Posterior vena cava (tissue), 2 donors: ENCODE measurements at regions not wholly inside any gene's neighbourhood (a gene's known extent, or its start where the extent isn't known, plus 50 kb on each side); places are given as distances from the start of the nearest gene placed in this dataset.
"Not testable (repeated sequence)": the region's sequence is repeated elsewhere in the genome, so short reads cannot be mapped to it uniquely, and the experiment has no call there.

ENCODE experiments used
- DNase-seq: peaks from one replicate; pipeline ENCODE4 v3.0.0-alpha.2; 2020; ENCODE audit warnings: low spot score
- intact Hi-C, 2 donors: fragments of 100-400 bp; cut with DNase I; formaldehyde crosslinking; loops; one replicate each; pipeline versions ENCODE4 v1.14.1 to v1.14.2; 2022 to 2023
- donor health status: DM: yes; HTN: yes; CAD: no.
- donor health status: DM: yes; HTN: yes; CAD: no.

DNA sequence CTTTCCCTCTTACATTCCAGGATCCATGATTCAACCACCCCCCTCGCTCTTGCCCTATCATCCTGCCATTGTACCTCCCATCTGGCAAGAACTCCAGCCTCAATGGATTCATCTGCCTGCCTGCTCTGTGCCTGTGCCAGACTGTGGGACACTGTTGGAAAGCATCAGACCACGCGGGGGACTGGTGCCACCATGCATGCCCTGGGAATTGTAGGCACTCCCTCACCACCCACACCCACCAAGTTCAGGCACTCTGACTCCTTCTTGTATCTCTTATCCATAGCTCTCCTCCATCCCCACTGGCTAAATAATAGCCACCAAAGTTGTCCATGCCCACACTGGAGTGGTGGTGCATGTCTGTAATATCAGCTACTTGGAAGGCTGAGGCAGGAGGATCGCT lies 143.8 kb downstream of the TPRA1 start:
- peak; percentile 55 for DNase-seq
- intact Hi-C loops = no loop called here

DNA sequence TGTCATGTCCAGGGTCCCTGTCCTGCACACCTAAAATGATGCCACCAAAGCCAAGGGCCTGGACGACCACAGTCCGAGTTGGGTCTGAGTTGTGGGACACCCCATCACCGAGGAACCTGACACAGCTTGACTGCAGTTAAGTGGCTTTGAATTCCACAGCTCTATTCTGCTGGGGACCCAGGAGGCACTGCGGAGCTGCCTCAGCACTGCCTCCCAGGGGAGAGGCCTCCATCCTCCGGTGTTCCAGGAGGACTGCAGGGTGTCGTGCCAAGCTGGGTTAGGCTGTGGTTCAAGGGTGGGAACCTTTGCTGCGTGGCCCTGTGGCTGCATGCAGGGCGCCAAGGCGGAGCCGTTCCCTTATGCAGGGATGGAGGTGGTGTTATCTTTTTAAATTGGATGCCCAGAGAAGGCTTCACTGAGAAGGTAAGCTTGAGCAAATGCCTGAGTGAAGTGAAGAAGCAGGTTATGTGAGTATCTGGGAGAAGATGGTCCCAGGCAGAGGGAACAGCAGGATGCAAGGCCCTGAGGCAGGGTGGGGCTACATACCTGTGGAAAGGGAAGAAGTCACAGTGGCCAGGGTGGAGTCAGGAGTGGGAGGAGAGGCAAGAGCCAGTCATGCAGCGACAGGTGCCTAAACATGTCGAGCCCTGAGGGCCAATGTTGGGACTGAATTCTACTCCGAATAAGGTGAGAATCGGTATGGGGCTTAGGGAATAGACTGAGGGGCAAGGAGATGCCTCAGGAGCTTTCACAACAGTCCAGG lies 144.8 kb downstream of the TPRA1 start:
- intact Hi-C loops = no loop called here
- DNase-seq = peak; percentile 45

DNA sequence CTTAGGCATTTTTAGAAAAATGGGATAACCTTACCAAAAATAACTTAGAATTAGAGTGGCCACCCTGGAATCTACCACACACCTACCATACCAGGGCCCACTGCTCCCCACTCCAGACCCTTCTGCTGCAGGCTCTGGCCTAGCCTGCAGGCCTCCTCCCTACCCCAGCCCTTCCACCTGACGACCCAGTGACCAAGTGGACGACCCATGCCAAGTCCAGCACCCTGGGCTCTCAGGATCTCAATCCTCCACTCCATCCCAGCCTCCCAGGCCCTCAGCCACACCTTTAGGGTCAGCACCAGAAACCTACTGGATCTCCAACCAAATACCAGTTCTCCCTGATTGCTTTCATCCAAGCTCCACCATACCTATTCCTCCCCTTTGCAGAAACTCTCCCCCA lies 145.8 kb downstream of the TPRA1 start:
- DNase-seq = peak; percentile 45
- intact Hi-C loops = no loop called here

DNA sequence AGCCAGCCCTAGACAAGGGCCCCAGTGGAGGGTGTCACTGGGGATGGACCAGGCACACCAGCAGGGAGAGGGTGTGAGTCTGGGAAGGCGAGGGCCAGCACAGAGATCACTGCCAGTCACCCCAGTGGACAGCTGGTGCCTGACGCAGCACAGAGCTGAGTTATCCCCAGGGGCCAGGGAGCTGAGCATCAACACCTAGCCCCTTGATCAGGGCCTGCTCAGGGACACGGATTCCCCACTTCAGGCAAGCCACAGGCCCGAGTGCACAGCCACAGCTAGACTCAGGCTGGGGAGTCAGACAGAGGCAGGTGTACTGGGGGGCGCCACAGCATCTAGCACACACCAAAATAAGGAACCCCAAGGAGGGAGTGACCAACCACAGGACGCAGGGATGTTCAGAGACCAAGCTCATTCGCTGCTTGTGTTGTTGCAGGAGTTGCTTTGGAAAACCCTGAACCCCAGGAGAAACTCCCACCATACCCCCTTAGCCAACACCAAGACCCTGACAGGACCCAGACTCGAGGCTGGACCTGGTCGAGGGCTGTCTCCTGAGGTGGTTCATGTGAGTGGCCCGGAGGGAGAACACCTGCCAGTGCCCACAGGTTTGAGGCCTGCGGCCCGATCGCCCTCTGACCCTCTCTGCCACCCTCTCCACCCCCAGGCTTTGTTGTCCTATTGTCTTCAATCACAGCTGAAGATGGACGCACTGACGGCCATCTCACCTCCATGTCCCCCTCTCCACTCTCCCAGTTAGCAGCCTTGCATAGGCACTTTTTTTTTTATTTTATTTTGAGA lies 146.8 kb downstream of the TPRA1 start:
- peak; percentile 36 for DNase-seq
- intact Hi-C loops = no loop called here

DNA sequence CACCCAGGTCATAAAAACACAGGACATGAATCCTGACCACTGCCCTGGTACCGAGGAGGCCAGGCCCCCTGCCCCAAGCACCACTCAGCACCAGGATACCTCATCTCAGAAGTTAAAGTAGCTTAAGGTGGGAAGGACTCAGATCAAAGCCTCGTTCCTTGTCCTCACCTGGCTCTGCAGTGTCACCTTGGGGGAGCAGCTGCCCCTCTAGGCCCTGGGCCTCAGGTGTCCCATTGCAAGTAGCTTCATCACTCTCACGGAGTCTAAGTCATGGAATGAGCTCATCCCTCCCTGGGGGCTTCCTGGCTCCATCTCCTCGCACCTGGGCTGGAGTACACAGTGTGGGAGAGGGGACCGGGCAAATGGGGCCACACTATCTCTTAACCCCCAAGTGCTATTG lies 148.0 kb downstream of the TPRA1 start:
- peak; percentile 56 for DNase-seq
- intact Hi-C loops = no loop called here

DNA sequence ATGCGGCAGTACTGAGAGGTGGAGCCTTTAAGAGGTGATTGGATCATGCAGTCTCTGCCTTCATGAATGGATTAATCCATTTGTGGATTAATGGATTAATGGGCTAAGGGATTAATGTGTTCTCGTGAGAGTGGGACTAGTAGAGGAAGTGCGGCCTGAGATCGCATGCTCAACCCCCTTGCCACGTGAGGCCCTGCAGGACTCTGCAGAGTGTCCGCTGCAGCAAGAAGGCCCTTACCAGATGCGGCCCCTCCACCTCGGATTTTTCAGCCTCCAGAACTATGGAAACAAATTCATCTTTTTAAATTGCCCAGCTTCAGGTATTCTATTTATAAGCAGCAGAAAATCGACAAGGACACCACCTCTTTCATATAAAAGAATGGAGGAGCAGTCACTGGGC lies 148.8 kb downstream of the TPRA1 start:
- DNase-seq = peak; percentile 43
- intact Hi-C loops = no loop called here

DNA sequence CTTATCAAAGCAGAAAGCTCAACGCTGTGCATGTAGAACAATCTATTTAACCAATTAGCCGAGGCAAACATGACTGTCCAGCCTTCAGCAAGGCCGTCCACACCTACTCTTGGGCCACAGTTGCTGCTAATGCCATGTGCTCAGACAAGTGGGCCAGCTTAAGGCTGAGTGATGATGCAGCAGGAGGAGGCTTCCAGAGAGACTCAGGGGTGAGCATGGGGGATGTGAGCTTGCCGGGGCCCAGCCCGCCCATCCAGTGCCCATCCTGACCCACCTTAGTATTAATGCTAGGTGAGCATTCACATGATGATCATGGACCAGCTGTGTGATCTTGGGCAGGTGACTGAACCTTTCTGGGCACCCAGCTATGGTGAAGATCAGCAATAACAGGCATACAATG lies 150.1 kb downstream of the TPRA1 start:
- intact Hi-C loops = no loop called here
- DNase-seq = no peak

DNA sequence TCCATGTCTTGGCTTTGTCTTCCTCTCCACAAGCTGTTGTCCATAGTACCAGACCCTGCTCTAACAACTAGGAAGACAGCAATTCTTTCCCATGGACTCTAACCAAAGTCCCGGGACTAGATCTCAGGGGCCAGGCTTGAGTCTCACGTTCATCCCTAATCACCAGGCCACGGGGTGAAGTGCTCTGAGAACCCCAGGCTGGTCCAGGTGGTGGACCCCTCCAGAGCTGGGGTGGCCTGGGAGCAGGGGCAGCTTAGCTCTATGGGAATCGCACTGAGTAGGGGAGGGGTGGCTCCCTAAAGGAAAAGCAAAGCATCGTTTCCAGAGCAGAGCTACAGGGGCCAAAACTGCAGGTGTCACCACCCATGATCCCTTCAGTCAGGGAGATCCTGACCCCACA lies 150.9 kb downstream of the TPRA1 start:
- no peak for DNase-seq
- intact Hi-C loops = no loop called here

DNA sequence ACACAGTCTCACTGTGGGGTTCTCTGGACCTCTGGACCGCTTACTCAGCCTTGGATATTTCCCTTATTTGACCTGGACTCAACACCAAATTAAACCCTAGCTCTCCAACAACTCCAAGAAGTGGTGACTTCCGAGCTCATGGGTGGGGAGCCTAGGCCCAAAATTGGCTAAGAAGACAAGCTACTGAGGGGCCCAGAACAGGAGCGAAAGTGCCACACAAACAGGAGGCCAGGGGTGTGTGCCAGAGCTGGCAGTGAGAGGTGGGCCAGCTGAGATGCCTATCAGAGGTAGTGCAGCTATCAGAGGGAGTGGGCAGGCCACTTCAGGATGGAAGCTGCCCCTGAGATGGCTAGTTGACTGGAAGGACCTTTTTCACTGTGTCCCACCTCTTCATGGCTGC lies 151.1 kb upstream of the PRR20G start:
- DNase-seq = no peak
- intact Hi-C loops = no loop called here

DNA sequence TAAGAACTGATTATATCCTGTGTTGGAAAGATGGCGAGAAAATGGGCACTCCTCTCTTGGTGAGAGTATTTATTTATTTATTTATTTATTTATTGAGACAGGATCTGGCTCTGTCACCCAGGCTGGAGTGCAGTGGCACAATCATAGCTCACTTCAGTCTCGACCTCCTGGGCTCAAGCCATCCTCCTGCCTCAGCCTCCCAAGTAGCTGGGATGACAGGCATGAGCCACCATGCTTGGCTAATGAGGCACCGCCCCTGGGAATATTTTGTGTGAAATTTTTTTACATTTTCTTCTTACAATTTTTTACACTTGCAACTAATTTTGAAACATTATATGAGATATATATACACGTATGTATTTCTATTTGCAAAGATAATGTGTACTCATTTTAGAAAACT lies 150.5 kb upstream of the PRR20G start:
- intact Hi-C loops = no loop called here
- no peak for DNase-seq

DNA sequence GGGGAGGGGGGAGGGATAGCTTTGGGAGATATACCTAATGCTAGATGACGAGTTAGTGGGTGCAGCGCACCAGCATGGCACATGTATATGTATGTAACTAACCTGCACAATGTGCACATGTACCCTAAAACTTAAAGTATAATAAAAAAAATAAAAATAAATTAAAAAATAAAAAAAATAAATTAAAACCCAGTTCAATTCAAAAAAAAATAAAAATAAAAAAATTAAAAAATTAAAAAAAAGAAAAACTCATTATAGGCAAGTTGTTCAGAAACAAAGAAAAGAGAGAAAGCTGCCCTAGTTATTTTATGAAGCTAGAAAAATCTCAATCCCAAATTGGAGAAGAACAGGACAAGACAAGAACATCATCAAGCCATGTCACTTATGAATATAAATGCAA lies 147.5 kb upstream of the PRR20G start:
- DNase-seq, intact Hi-C loops: not testable (repeated sequence)

DNA sequence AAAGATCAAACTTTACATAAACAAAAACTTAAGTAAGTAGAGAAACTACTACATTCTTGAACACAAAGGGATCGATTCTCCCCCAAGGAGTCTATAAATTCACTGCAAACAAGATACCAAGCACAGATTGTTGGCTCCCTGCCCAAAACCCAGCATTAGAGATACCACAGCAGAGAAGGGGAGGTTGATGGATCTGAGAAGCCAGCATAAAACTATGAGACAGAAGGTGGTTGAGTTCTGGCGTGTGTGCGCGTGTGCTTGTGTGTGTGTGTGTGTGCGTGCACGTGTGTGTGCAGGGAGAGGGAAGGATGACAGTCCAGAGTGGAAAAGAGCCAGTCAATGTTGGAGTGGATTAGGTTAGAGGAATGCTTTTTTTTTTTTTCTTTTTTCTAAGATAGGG lies 143.2 kb upstream of the PRR20G start:
- DNase-seq = no peak

DNA sequence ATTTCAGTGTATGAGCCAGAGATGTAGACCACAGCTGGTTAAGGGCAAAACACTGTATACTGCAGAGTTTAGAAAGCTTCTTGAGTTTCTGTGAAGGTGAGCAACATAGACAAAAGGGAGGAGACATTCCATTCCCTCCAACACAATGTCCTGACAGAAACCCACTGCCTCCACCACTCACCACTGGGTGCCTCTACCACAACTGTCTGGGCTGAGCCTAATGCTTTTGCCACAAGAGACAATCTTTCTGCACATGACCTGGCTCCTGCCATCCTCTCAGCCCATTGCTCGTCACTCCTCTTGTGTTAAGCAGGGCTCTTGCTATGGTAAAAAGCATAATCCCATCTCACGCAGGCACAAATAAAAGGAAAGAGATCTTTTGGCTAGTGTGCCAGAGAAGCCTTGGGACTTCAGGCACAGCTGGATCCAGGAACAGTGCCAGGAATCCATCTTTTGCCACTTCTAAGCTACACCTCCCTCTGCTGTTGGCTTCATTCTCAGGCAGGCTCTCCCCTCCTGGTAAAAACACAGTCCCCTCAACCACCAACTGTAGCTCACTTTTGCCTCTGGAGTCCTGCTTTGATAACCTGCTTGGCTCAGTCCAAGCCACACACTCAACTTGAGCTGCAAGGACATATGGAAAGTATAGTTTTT lies 140.6 kb upstream of the PRR20G start:
- DNase-seq = no peak
- intact Hi-C loops = no loop called here

More for the DNA sequence above, 143.2 kb upstream of the PRR20G start:
- intact Hi-C loops = no loop called here

DNA sequence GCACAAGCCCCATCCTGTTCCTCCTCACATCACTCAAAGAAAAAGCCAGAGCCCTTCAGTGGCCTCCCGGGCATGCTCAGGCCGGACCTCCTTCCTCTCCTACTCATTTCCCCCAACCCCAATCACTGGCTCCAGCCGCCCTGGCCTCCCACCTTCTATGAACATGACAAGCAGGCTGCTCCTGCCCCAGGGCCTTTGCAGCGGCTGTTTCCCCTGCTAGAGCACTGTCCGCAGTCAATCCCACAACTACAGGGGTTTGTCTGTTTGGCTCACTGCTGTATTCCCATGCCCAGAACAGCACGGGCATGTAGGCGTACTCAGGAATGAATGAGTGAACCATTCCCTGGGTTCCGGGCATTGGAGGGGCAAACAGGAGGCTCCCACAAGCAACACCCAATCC lies 139.8 kb upstream of the PRR20G start:
- peak; percentile 77 for DNase-seq
- intact Hi-C loops = no loop called here

DNA sequence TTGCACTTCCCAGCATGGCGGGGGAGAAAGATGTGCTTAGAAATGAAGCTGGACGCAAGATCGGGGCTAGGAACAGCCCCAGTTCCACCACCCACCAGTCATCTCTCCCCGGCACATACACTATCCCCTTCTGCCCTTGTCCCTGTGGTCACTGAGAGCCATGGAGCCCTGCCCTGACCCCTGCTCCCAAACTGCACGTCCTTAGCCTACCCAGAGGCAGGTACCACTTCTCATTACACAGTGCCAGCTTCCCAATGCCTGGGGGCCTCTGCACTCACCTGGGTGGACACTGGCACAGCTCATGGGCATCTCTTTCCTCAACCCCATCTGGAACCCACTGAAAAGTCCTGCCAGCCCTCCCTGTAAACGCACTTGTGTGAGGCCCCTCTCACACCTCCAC lies 139.3 kb upstream of the PRR20G start:
- intact Hi-C loops = no loop called here
- DNase-seq = peak; percentile 58

DNA sequence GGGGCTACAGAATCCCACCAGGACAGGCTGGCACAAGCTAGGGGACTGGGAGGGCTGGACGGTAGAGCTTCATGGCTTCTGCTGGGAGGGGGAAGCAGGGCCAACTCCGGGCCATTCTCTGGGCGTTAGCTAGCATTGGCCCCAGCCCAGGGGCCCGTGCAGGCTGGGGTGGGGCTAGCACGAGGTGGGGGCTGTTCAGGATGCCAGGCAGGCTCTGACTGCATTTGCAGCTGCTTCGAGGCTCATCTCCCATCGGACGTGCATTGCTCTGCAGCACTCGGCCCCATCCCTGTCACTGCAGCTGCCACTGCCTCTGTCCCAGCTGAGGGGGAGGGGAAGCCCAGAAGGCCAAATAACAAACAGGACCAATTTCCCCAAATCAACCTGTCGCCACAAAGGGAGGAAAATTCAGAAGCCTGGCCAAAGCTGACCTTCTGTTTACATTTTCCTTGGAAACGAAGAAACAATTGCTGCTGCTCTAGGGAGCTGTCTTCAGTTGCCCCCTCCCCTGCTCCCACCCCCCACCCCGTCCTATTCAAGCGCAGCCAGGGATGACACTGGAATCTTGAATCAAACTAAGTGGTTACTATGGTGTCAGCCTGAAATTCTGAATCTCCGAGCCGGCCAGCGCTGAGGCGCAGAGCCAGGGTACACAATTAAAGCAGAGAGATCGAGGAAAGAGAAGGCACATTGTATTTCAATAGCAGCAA lies 138.8 kb upstream of the PRR20G start:
- DNase-seq = peak; percentile 58
- intact Hi-C loops = no loop called here

DNA sequence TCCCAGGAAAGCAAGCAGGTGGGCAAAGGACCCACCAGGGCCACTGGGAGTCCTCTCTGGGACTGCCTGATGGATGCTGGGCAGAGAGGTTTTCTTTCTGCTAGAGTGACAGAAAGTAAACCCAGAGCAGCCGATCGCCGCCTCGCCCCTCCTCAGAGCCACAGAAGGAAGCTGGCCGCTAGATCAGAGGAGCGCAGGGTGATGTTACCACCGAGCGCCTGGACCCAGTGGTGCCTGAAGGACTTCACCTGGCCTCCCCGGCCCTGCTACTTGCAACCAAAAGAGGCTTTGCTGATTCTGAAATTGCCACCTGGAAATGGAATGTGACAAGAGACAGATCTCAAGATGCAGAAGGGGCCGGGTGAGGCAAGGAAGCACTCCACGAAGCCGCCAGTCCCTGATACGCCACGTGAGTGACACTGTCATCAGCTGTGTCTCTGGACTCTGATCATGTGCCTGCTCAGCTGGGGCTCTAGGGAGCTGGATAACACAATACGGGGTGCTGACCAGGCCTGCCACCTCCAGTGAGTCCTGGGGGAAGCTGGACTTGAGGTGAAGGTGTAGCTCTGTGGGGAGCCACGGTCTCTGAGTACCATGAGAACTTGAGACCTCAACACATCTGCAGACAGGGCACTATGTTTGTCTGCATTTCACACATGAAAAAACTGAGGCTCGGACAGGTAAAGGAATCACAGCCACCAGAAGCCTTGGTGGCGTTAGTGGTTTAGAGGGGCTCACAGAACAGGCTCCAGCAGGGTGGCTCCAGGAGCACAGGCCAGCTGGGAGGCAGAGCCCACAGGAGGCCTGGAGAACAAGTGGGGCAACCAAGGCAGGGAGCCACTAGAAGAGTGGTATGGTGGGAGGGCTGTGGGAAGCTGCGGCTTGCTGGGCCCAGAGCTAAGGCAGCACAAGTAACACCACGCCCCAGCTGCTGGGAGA lies 137.9 kb upstream of the PRR20G start:
- peak; percentile 58 for DNase-seq
- intact Hi-C loops = no loop called here

DNA sequence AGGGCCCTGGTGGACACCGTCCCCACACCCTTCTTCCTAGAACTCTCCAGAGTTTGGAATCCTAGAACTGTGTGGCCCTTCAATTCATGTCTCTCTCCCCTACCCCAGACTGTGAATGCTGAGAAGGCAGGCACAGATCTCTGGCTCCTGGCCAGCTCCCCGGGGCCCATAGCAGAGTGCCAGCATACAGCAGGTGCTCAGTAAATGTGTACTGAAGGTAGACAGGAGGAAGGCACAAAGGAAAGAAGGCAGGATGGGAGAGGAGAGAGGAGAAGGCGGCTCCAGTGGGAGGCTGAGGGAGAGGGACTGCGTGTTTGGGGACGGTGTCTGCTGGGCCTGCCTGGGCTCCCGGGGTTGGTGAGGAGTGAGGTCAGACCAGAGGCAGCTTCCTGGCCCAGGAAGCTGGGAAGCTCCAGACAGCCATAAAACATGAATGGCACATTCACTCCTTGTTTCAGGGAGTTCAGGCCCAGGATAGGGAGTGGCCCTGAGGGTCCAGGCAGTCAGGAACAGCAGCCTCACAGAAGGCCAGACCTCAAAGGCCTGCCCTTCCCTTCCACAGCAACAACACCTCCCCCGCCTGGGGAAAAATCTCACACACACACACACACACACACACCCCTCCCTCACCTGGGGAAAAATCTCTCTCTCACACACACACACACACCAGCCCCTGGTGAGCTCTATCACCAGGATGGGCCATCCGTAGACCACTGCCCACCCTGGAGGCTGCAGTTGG lies 137.1 kb upstream of the PRR20G start:
- intact Hi-C loops = no loop called here

More for the DNA sequence above, 137.1 kb upstream of the PRR20G start:
- DNase-seq = peak; percentile 50
